H1 (cell line): ENCODE measurements at regions not wholly inside any gene's neighbourhood (a gene's known extent, or its start where the extent isn't known, plus 50 kb on each side); places are given as distances from the start of the nearest gene placed in this dataset.

Source experiments
- KDM1A ChIP-seq: fragments of 200-600, 300-600 bp; sonication (generic); IDR thresholded peaks from 2 replicates; pipeline ENCODE4 v1.7.1; 2016; ENCODE audit warnings: mild to moderate bottlenecking, low read length, borderline replicate concordance
- MAFK ChIP-seq: IDR thresholded peaks from 2 replicates; pipeline ENCODE4 v1.6.1; 2012; ENCODE audit warnings: low read depth, mild to moderate bottlenecking, improper control_type of control experiment, low read length
- POLR2A ChIP-seq, 2 experiments: IDR thresholded peaks; 1 replicate in 1 of 2; 2 replicates in 1 of 2; pipeline ENCODE4 v1.6.1; 2011; ENCODE audit warnings: low read depth in 2 of 2, low read length in 2 of 2, mild to moderate bottlenecking in 2 of 2; ENCODE audit errors: control extremely low read depth in 1 of 2
- POU5F1 ChIP-seq: IDR thresholded peaks from 2 replicates; pipeline ENCODE4 v1.6.1; 2011; ENCODE audit warnings: low read depth, mild to moderate bottlenecking, low read length, moderate library complexity
- RNF2 ChIP-seq: fragments of 200-900, 300-1000 bp; sonication (generic); IDR thresholded peaks from 2 replicates; pipeline ENCODE4 v1.7.1; 2016; ENCODE audit warnings: borderline replicate concordance, low read depth, mild to moderate bottlenecking, antibody characterized with exemption, low read length; ENCODE audit not compliant: poor library complexity, severe bottlenecking; ENCODE audit errors: missing control alignments
- YY1 ChIP-seq: IDR thresholded peaks from 2 replicates; pipeline ENCODE4 v1.6.1; 2011; ENCODE audit warnings: low read depth, mild to moderate bottlenecking, low read length

DNA sequence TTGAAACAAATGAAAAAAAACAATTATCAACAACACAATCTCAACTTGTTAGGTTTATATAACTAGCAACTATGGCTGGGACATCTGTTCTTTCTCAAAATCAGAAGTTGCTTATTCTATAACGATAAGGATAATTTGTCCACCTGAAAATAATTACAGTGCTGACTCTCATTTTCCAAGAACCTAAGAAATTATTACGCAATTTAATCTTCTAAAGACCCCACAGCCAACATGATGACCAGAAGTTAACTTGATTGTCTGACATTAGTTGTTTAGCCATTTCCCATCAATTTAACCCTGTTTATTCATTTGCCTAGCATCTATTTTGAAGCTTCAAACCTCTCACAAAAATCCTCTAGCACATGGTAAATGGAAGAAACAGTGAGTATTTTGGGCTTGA is 293.8 kb downstream of the ELAVL2 start (continued):
- no peak for TF ChIP-seq POU5F1
- no peak for TF ChIP-seq MAFK
- TF ChIP-seq POLR2A (IDR thresholded peaks at IDR 0.05; ENCODE audit: control extremely low read depth in 1 of 2, low read depth in 2 of 2, low read length in 2 of 2), result no peak
- no peak for TF ChIP-seq YY1
- no peak for TF ChIP-seq KDM1A
- no peak for TF ChIP-seq RNF2
